H1 (cell line): ENCODE measurements at regions not wholly inside any gene's neighbourhood (a gene's known extent, or its start where the extent isn't known, plus 50 kb on each side); places are given as distances from the start of the nearest gene placed in this dataset.

Experiments
- CTCF ChIA-PET: fragments of 300-600 bp; sonication (Branson Sonifier 250); formaldehyde crosslinking; loops from one replicate; lab custom pipeline; 2021; ENCODE audit not compliant: partially characterized antibody; lab: Charles Lee
- POLR2A ChIA-PET: fragments of 300-600 bp; sonication (Branson Sonifier 250); formaldehyde crosslinking; loops from one replicate; lab custom pipeline; 2021; ENCODE audit warnings: inconsistent platforms; ENCODE audit not compliant: partially characterized antibody; lab: Charles Lee
- DNase-seq, 2 experiments: peaks; one replicate each; pipeline versions ENCODE4 v3.0.0 to v3.0.0-alpha.2; 2010 to 2022; ENCODE audit warnings: low spot score in 2 of 2, low read depth in 1 of 2, mixed read lengths in 1 of 2
- FAIRE-seq: peaks from 2 replicates; lab custom pipeline; 2011; peaks lifted over from hg19 to GRCh38; lab: Jason Lieb, UNC
- H2AFZ ChIP-seq: 2 replicates; pipeline ENCODE4 v1.8.1; 2012; ENCODE audit warnings: low read length, inconsistent platforms
- H2AK5ac ChIP-seq: 2 replicates; pipeline ENCODE4 v1.6.1; 2013; ENCODE audit warnings: low read depth, low read length
- H2BK120ac ChIP-seq: replicated peaks from 2 replicates; pipeline ENCODE3; 2013; ENCODE audit warnings: low read depth, low read length, inconsistent platforms
- H2BK12ac ChIP-seq: 2 replicates; pipeline ENCODE4 v1.6.1; 2013; ENCODE audit warnings: low read depth, low read length
- H2BK15ac ChIP-seq: 2 replicates; pipeline ENCODE4 v1.6.1; 2013; ENCODE audit warnings: low read length
- H2BK20ac ChIP-seq: 2 replicates; pipeline ENCODE4 v1.6.1; 2013; ENCODE audit warnings: low read length
- H2BK5ac ChIP-seq: 2 replicates; pipeline ENCODE4 v1.6.1; 2013; ENCODE audit warnings: low read depth, low read length
- H3K14ac ChIP-seq: 2 replicates; pipeline ENCODE4 v1.6.1; 2013; ENCODE audit warnings: inconsistent platforms; ENCODE audit not compliant: insufficient read length
- H3K18ac ChIP-seq: 2 replicates; pipeline ENCODE4 v1.6.1; 2013; ENCODE audit warnings: low read length; ENCODE audit errors: extremely low read depth
- H3K23ac ChIP-seq: 2 replicates; pipeline ENCODE4 v1.6.1; 2013; ENCODE audit warnings: inconsistent platforms; ENCODE audit not compliant: insufficient read length
- H3K23me2 ChIP-seq: 2 replicates; pipeline ENCODE4 v1.6.1; 2013; ENCODE audit warnings: low read depth, low read length
- H3K27ac ChIP-seq: 2 replicates; pipeline ENCODE4 v1.6.1; 2011; ENCODE audit warnings: low read depth, low read length, inconsistent platforms
- H3K27me3 ChIP-seq, 4 experiments: replicated peaks in 1 of 4; 1 replicate in 1 of 4; 2 replicates in 3 of 4; pipeline versions ENCODE4 v1.6.1 to v1.8.1; 2011 to 2013; ENCODE audit warnings: low read length in 3 of 4, mild to moderate bottlenecking in 3 of 4, inconsistent platforms in 2 of 4, mixed read lengths in 2 of 4, moderate library complexity in 1 of 4; ENCODE audit not compliant: control insufficient read depth in 3 of 4, insufficient read depth in 3 of 4; ENCODE audit errors: extremely low read depth in 1 of 4
- H3K36me3 ChIP-seq, 4 experiments: 2 replicates each; pipeline versions ENCODE4 v1.6.1 to v1.8.1; 2011 to 2013; ENCODE audit warnings: mild to moderate bottlenecking in 4 of 4, low read length in 3 of 4, moderate library complexity in 2 of 4, control low read depth in 1 of 4, inconsistent platforms in 1 of 4; ENCODE audit not compliant: insufficient read depth in 4 of 4, control insufficient read depth in 2 of 4
- H3K4ac ChIP-seq: replicated peaks from 2 replicates; pipeline ENCODE3; 2013; ENCODE audit warnings: low read length, low read depth, mixed read lengths, inconsistent platforms; ENCODE audit not compliant: insufficient read length
- H3K4me1 ChIP-seq, 4 experiments: replicated peaks in 1 of 4; 1 replicate in 1 of 4; 2 replicates in 3 of 4; pipeline versions ENCODE4 v1.6.1 to v1.8.1; 2011 to 2013; ENCODE audit warnings: low read length in 3 of 4, inconsistent platforms in 2 of 4, mixed read lengths in 1 of 4; ENCODE audit not compliant: insufficient read depth in 4 of 4, control insufficient read depth in 3 of 4
- H3K4me2 ChIP-seq, 2 experiments: 2 replicates each; pipeline versions ENCODE4 v1.6.1 to v1.8.1; 2011 to 2013; ENCODE audit warnings: low read depth in 2 of 2, low read length in 2 of 2, control low read depth in 1 of 2, inconsistent platforms in 1 of 2, mild to moderate bottlenecking in 1 of 2; ENCODE audit not compliant: insufficient read depth in 1 of 2
- H3K4me3 ChIP-seq, 4 experiments: fragments of 200-600, 300-600 bp in 1 of 4; sonication (generic), shearing (Covaris generic), sonication (Bioruptor Twin) in 1 of 4; 2 replicates each; pipeline versions ENCODE4 v1.5.1 to v1.8.1; 2011 to 2016; ENCODE audit warnings: low read length in 4 of 4, low read depth in 3 of 4, control low read depth in 2 of 4, inconsistent platforms in 2 of 4, mild to moderate bottlenecking in 2 of 4, mixed read lengths in 1 of 4, moderate library complexity in 1 of 4; ENCODE audit not compliant: insufficient read depth in 2 of 4; ENCODE audit errors: extremely low read depth in 1 of 4
- H3K56ac ChIP-seq: replicated peaks from 2 replicates; pipeline ENCODE3; 2013; ENCODE audit warnings: low read depth, mild to moderate bottlenecking, mixed read lengths, low read length, inconsistent platforms; ENCODE audit not compliant: insufficient read length
- H3K79me1 ChIP-seq: 2 replicates; pipeline ENCODE4 v1.6.1; 2013; ENCODE audit warnings: low read depth, low read length, control low read depth
- H3K79me2 ChIP-seq, 2 experiments: 2 replicates each; pipeline versions ENCODE4 v1.6.1 to v1.8.1; 2012 to 2013; ENCODE audit warnings: low read length in 2 of 2, mild to moderate bottlenecking in 2 of 2, inconsistent platforms in 1 of 2; ENCODE audit not compliant: insufficient read depth in 2 of 2, control insufficient read depth in 1 of 2
- H3K9ac ChIP-seq, 4 experiments: replicated peaks in 1 of 4; 1 replicate in 1 of 4; 2 replicates in 3 of 4; pipeline versions ENCODE4 v1.6.1 to v1.8.1; 2011 to 2013; ENCODE audit warnings: low read depth in 3 of 4, low read length in 3 of 4, control low read depth in 2 of 4, mild to moderate bottlenecking in 2 of 4, moderate library complexity in 2 of 4, inconsistent platforms in 1 of 4; ENCODE audit errors: extremely low read depth in 1 of 4
- H3K9me3 ChIP-seq, 2 experiments: 2 replicates each; pipeline versions ENCODE4 v1.6.1 to v1.8.1; 2012 to 2013; ENCODE audit warnings: mild to moderate bottlenecking in 2 of 2, moderate library complexity in 2 of 2, control low read depth in 1 of 2, inconsistent platforms in 1 of 2, low read depth in 1 of 2, low read length in 1 of 2, mixed read lengths in 1 of 2; ENCODE audit not compliant: insufficient read depth in 2 of 2
- H4K20me1 ChIP-seq, 2 experiments: replicated peaks in 1 of 2; 2 replicates each; pipeline versions ENCODE3 to v1.8.1; 2011 to 2013; ENCODE audit warnings: inconsistent platforms in 2 of 2, low read length in 2 of 2, mild to moderate bottlenecking in 1 of 2; ENCODE audit not compliant: insufficient read depth in 2 of 2, control insufficient read depth in 1 of 2
- H4K5ac ChIP-seq: 2 replicates; pipeline ENCODE4 v1.6.1; 2013; ENCODE audit warnings: low read length, low read depth, mixed read lengths, inconsistent platforms; ENCODE audit not compliant: insufficient read length
- H4K8ac ChIP-seq: 2 replicates; pipeline ENCODE4 v1.8.0; 2013; ENCODE audit warnings: mild to moderate bottlenecking, moderate library complexity, low read length, inconsistent platforms; ENCODE audit not compliant: insufficient read depth; ENCODE audit errors: extremely low read depth
- H4K91ac ChIP-seq: replicated peaks from 2 replicates; pipeline ENCODE3; 2013; ENCODE audit warnings: low read length, mixed read lengths, inconsistent platforms; ENCODE audit not compliant: insufficient read length
- ATF3 ChIP-seq: IDR thresholded peaks from 2 replicates; pipeline ENCODE4 v1.6.1; 2011; ENCODE audit warnings: low read depth, mild to moderate bottlenecking, low read length; ENCODE audit not compliant: insufficient read depth
- CEBPB ChIP-seq: IDR thresholded peaks from 2 replicates; pipeline ENCODE4 v1.6.1; 2012; ENCODE audit warnings: low read depth, low read length
- CHD1 ChIP-seq: IDR thresholded peaks from 2 replicates; pipeline ENCODE4 v1.6.1; 2012; ENCODE audit warnings: low read depth, low read length, improper control_type of control experiment
- KDM4A ChIP-seq: IDR thresholded peaks from one replicate; pipeline ENCODE4 v1.7.1; 2012; ENCODE audit warnings: low read depth, mild to moderate bottlenecking, moderate library complexity, low read length, inconsistent platforms; ENCODE audit not compliant: severe bottlenecking
- KDM5A ChIP-seq: fragments of 200-600 bp; IDR thresholded peaks from 2 replicates; pipeline ENCODE4 v1.7.1; 2012; ENCODE audit warnings: mild to moderate bottlenecking, low read length, inconsistent platforms, mixed read lengths
- NRF1 ChIP-seq: IDR thresholded peaks from 2 replicates; pipeline ENCODE4 v1.6.1; 2011; ENCODE audit warnings: mild to moderate bottlenecking, low read depth, low read length, improper control_type of control experiment
- SP2 ChIP-seq: IDR thresholded peaks from 2 replicates; pipeline ENCODE4 v1.6.1; 2012; ENCODE audit warnings: mild to moderate bottlenecking, low read length, inconsistent platforms
- TBP ChIP-seq: IDR thresholded peaks from 2 replicates; pipeline ENCODE4 v1.6.1; 2011; ENCODE audit warnings: low read depth, low read length, improper control_type of control experiment
- TCF12 ChIP-seq: IDR thresholded peaks from 2 replicates; pipeline ENCODE4 v1.6.1; 2011; ENCODE audit warnings: low read depth, mild to moderate bottlenecking, low read length
- WGBS, 2 experiments: shearing (Covaris generic) in 1 of 2; methylation state at CpG; one replicate each; pipeline versions ENCODE4 v1.1.6 to v1.1.7; 2013 to 2015; ENCODE audit warnings: low lambda C conversion rate in 2 of 2, mixed read lengths in 2 of 2, inconsistent platforms in 1 of 2, low coverage in 1 of 2, missing lambda C conversion rate in 1 of 2; ENCODE audit not compliant: insufficient replicate concordance in 2 of 2, insufficient coverage in 1 of 2, insufficient read length in 1 of 2; ENCODE audit errors: extremely low coverage in 1 of 2, missing lambda C conversion rate in 1 of 2; 5-methylcytosine and 5-hydroxymethylcytosine counted together

- Histone ChIP-seq H2AK5ac (no peak overlapping the region), H3K79me2 (no peaks in the 10 kb centered on the region)
- 94% methylated on average over 2 of the region's 2 CpGs; no CpG with 5 or more reads in 1 of the 2 experiments for WGBS, 2 experiments
Measured at GRCh38 chr18:73778032-73778359, 369.6 kb downstream of the FBXO15 start.

More at GRCh38 chr18:73778032-73778359, 369.6 kb downstream of the FBXO15 start:
- Histone ChIP-seq H3K14ac (no peak overlapping the region), H3K4me3 (no peak overlapping the region), H4K8ac (no peak overlapping the region), H3K9me3 (no peaks in the 10 kb centered on the region), H2BK5ac (no peak overlapping the region), H3K23ac (no peak overlapping the region), H2BK120ac (no peak overlapping the region), H2BK20ac (no peak overlapping the region), H4K91ac (no peak overlapping the region), H2AFZ (no peak overlapping the region), H3K18ac (no peak overlapping the region), H4K20me1 (no peaks in the 10 kb centered on the region), H3K27me3 (no peaks in the 10 kb centered on the region), H4K5ac (no peak overlapping the region), H3K79me1 (no peaks in the 10 kb centered on the region), H3K23me2 (no peaks in the 10 kb centered on the region), H3K4me1 (peaks cover 0 to 4% (median 0%) of the 10 kb centered on the region in 4 experiments; a peak in 1 of 7 replicates), H3K4me2 (no peak overlapping the region), H2BK15ac (no peak overlapping the region), H3K4ac (no peak overlapping the region), H3K36me3 (no peaks in the 10 kb centered on the region; a peak in 1 of 8 replicates), H3K9ac (peak overlapping the region in 1 of 4 experiments; percentile 34; a peak in 1 of 7 replicates), H3K56ac (no peak overlapping the region), H2BK12ac (no peak overlapping the region), H3K27ac (no peak overlapping the region)
- FAIRE-seq = no peak
- TF ChIP-seq TBP = no peak
- TF ChIP-seq SP2 = no peak
- TF ChIP-seq CEBPB = no peak
- no peak for TF ChIP-seq TCF12
- TF ChIP-seq KDM4A = no peak
- no peak for TF ChIP-seq CHD1
- TF ChIP-seq NRF1 = no peak
- TF ChIP-seq KDM5A = no peak
- TF ChIP-seq ATF3 = no peak
- DNase-seq = no peak
- ChIA-PET POLR2A (no interaction called here), CTCF (interaction anchor here (1.4 kb wide), 1 partner anchor 10 kb away, joined by 3 read pairs; no protein-coding TSS in a partner anchor)
